ENCODE measurements at regions not wholly inside any gene's neighbourhood (a gene's known extent, or its start where the extent isn't known, plus 50 kb on each side); places are given as distances from the start of the nearest gene placed in this dataset.

GRCh38 chr5:23606927-23607326 lies 99.5 kb downstream of the PRDM9 start:
- ChIA-PET CTCF (no interaction called here), POLR2A (no interaction called here), SMC1A (ENCODE audit: uncharacterized antibody, unreplicated experiment) (no interaction called here), RAD21 (ENCODE audit: unreplicated experiment) (no interaction called here)
- 32% methylated on average over 2 of the region's 2 CpGs for WGBS (ENCODE audit: insufficient coverage, insufficient replicate concordance, low lambda C conversion rate, missing lambda C conversion rate)
- no peaks in the 10 kb centered on the region for H4K20me1 ChIP-seq (ENCODE audit: control insufficient read depth, insufficient read depth)
- no peaks in the 10 kb centered on the region for H3K27me3 ChIP-seq (replicated peaks in 1 of 2; ENCODE audit: control insufficient read depth in 2 of 2, insufficient read depth in 2 of 2, low read length in 1 of 2)
- H3K4me3 ChIP-seq: no peak overlapping the region
- no TSS peak for BruUV-seq (replicated peaks)
- DNase-seq (ENCODE audit: low read depth, low spot score) (no peak), ATAC-seq (no peak), FAIRE-seq (no peak)
- no peaks in the 10 kb centered on the region for H3K4me1 ChIP-seq (ENCODE audit: control insufficient read depth, insufficient read depth, low read length)
- H3K9me3 ChIP-seq (replicated peaks; ENCODE audit: control insufficient read depth, insufficient read depth, low read length): no peaks in the 10 kb centered on the region
- intact Hi-C loops (cut with micrococcal nuclease; ENCODE audit: unreplicated experiment): no loop called here
- no peak overlapping the region for H3K27ac ChIP-seq (ENCODE audit: control insufficient read depth, insufficient read depth)
- no peak overlapping the region for H3K4me2 ChIP-seq (ENCODE audit: control insufficient read depth, insufficient read depth)
- H3K79me2 ChIP-seq (ENCODE audit: control insufficient read depth, insufficient read depth, low read length): no peaks in the 10 kb centered on the region
- no peaks in the 10 kb centered on the region for H3K36me3 ChIP-seq (ENCODE audit: control insufficient read depth in 2 of 2, insufficient read depth in 2 of 2, low read length in 1 of 2)
- TF ChIP-seq ZBED1 (IDR thresholded peaks at IDR 0.05; ENCODE audit: borderline replicate concordance): no peak
- no peak for TF ChIP-seq RELB (IDR thresholded peaks at IDR 0.05; ENCODE audit: low read depth)
- no peak for TF ChIP-seq E2F4 (IDR thresholded peaks at IDR 0.05; ENCODE audit: low read depth, low read length)
- TF ChIP-seq GATAD2B (conservative IDR thresholded peaks at IDR 0.05; ENCODE audit: low read depth): no peak
- TF ChIP-seq POLR2AphosphoS2 (IDR thresholded peaks at IDR 0.05; ENCODE audit: low read depth, low read length): no peak
- no peak for TF ChIP-seq YY1 (IDR thresholded peaks at IDR 0.05; ENCODE audit: low read depth, low read length)
- no peak for TF ChIP-seq PAX8 (IDR thresholded peaks at IDR 0.05)
- TF ChIP-seq CBX3 (IDR thresholded peaks at IDR 0.05; ENCODE audit: borderline replicate concordance, low read depth): no peak
- no peak for TF ChIP-seq POLR2AphosphoS5 (IDR thresholded peaks at IDR 0.05; ENCODE audit: low read length)
- TF ChIP-seq HDAC6 (IDR thresholded peaks at IDR 0.05; ENCODE audit: unreplicated experiment): no peak
- TF ChIP-seq NR2F1 (conservative IDR thresholded peaks at IDR 0.05): no peak
- TF ChIP-seq MXI1 (IDR thresholded peaks at IDR 0.05; ENCODE audit: low read depth, low read length): no peak
- TF ChIP-seq SMAD1 (IDR thresholded peaks at IDR 0.05; ENCODE audit: low read depth, partially characterized antibody): no peak
- no peak for TF ChIP-seq ZBTB4 (CRISPR knock-in tag; IDR thresholded peaks at IDR 0.05)
- no peak for TF ChIP-seq ZNF622 (IDR thresholded peaks at IDR 0.05)
- no peak for TF ChIP-seq FOS (IDR thresholded peaks at IDR 0.05; ENCODE audit: borderline replicate concordance, extremely low read depth, insufficient read length)
- no peak for TF ChIP-seq ZZZ3 (IDR thresholded peaks at IDR 0.05; ENCODE audit: control insufficient read depth, insufficient read length, low read depth)
- TF ChIP-seq BCL11A (IDR thresholded peaks at IDR 0.05; ENCODE audit: low read depth, low read length): no peak
- in situ Hi-C loops (cut with MboI): no loop called here
- H3K9ac ChIP-seq (ENCODE audit: control insufficient read depth, insufficient read depth, low read length): no peak overlapping the region
- no peak overlapping the region for H2AFZ ChIP-seq (ENCODE audit: control insufficient read depth, low read depth, low read length)

Measured in GM12878 (cell line).